ENCODE measurements at regions not wholly inside any gene's neighbourhood (a gene's known extent, or its start where the extent isn't known, plus 50 kb on each side); places are given as distances from the start of the nearest gene placed in this dataset.

DNA sequence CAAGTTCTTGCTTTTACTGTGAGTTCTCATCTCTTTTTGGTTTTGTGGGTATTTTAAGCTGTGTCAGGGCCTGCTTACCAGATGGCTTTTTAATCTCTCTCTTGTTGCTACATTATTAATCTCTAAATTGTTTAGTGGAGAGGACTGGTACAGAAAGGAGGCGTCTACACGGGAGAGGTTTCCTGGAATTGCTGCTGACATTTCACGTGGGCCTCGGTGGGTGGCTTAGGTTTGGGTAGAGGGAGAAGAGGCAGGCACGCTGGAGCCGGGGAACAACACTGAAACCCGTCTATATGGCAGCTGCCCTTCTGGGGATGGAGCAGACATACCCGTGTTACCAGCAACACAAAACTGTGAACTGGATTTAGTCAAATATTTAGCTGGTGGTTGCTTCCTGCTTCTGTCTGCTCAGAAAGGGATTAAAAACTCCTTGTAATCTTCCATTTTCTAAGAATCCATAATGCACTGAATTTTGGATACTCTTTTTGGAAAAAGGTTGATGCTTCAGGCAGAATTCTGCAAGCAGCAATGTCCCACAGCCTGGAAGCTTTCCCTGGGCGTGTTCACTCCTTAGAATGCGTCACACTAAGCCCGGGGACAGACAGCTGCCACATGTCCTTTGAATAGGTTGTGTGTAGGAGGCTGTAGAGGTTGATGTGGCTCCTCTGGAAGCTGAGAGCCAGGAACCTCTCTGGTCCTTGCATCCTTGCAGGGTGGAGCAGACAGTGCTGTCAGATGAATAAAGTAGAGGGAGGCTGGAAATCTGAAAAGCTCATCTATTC lies 199.8 kb upstream of the GATB start:
- no peak for DNase-seq

- DNase-seq, result no peak
Observed at GRCh38 chr4:151957153-151957552, 196.3 kb upstream of the GATB start.

GRCh38 chr4:151955721-151956380 lies 195.0 kb upstream of the GATB start:
- DNase-seq, result no peak

- DNase-seq, result no peak
Observed at GRCh38 chr4:151953795-151954372, 193.1 kb upstream of the GATB start.

GRCh38 chr4:151953312-151953711 lies 192.5 kb upstream of the GATB start:
- no peak for DNase-seq

DNA sequence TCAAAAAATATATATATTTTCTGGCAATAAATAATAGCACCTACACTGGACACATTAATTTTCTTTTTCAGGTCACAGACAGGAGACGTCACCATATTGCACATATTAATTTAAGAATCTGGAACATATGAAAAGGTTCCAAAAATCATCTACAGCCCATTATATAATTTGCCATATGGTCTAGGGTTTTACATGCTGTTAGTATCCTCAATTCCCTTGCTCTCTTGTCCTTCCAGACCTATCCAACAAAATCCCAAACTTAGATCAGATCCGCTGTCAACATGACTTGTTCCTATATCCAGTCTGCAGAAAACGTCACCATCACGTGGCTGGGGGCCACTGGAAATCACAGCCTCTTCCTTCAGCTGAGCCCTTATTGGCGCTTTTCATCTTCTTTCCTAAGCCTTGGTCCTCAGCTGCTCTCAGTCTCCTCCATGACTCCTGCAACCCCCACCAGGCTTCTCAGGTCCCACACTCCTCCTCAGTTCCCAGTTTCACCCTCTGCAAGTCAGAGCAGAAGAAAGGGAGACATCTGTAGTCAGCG lies 192.0 kb upstream of the GATB start:
- no peak for DNase-seq

GRCh38 chr4:151952137-151952536 lies 191.3 kb upstream of the GATB start:
- DNase-seq, result peak; percentile 28

GRCh38 chr4:151951671-151952050 lies 190.9 kb upstream of the GATB start:
- no peak for DNase-seq

GRCh38 chr4:151950993-151951670 lies 190.3 kb upstream of the GATB start:
- no peak for DNase-seq

- DNase-seq, result no peak
Observed at GRCh38 chr4:151948351-151949016, 187.7 kb upstream of the GATB start.

DNA sequence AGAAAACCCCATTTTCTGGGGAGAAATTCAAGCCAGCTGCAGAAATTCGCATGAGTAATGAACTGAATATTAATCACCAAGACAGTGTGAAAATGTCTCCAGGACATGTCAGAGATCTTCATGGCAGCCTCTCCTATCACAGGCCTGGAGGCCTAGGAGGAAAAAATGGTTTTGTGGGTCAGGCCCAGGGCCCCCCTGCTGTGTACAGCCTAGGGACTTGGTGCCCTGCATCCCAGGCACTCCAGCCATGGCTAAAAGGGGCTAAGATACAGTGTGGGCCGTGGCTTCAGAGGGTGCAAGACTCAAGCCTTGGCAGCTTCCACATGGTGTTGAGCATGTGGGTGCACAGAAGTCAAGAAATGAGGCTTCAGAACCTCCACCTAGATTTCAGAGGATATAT lies 185.9 kb upstream of the GATB start:
- no peak for DNase-seq

DNA sequence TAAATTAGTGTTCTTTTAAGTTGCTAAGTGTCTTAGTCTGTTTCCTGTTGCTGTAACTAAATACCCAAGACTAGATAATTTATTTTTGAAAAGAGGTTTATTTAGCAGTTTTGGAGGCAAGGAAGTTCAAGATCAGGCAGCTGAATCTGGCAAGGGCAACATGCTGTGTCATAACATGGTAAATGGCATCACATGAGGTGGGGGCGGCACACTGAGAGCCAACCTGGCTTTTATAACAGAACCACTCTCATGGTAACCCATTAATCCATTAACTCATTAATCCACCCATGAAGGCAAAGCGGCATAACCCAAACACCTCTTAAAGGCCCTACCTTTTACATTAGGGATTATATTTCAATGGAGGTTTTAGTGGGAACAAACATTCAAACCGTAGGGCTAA lies 182.2 kb upstream of the GATB start:
- DNase-seq, result no peak

DNA sequence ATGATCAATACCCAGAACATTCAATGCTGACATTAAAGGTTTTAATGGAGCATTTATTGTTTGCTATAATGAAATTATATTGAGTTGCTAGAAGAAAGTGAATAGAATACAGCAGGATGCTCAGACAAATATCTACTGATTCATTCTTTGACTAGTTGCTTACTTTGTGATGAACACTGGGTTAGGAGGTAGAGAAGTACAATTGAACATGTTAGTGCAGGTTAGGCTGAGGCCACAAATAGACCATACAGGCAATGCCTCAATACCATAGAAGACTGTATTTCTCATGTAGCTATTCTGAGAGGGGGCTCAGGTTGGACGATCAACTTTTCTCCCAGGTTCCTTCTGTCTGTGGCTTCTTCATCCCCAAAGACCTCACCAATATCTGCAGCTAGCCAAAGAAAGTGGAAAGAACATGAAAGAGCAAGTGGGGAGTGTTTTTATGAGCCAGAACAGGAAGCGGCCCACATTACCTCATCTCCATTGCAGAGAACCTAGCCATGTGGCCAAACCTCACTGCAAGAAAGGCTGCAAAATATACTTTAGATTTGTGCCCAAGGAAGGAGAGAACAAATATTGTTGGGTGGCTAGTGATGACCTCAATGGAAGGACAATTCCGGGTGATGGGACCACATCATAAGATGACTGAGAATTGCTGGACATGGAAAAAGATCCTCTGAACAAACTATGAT lies 180.3 kb upstream of the GATB start:
- DNase-seq, result no peak

- DNase-seq, result no peak
Observed at GRCh38 chr4:151940291-151940690, 179.5 kb upstream of the GATB start.

GRCh38 chr4:151939670-151940069 lies 178.9 kb upstream of the GATB start:
- DNase-seq, result no peak

GRCh38 chr4:151935411-151935810 lies 174.6 kb upstream of the GATB start:
- DNase-seq, result no peak

- DNase-seq, result no peak
Observed at GRCh38 chr4:151934766-151935165, 174.0 kb upstream of the GATB start.

GRCh38 chr4:151933122-151933827 lies 172.5 kb upstream of the GATB start:
- no peak for DNase-seq

DNA sequence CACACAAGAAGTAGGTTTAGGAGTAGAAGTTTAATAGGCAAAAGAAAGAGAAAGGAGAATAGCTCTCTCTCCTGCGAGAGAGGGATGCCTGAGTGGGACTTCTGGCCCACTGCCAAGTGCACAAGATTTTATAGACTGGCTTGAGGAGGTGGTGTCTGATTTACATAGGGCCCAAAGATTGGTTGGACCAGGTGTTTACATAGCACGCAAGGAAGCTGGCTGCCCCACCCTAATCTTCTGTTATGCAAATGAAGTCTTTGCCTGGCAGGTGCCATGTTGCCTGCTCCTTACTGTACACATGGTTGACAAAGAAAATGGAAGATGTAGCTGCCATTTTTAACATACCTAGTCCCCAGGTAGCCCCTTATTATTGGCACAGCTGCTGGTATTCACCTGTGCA lies 170.8 kb upstream of the GATB start:
- DNase-seq, result peak; percentile 55

- DNase-seq, result no peak
Observed at GRCh38 chr4:151930372-151930771, 169.6 kb upstream of the GATB start.

GRCh38 chr4:151928112-151928511 lies 167.3 kb upstream of the GATB start:
- no peak for DNase-seq

DNA sequence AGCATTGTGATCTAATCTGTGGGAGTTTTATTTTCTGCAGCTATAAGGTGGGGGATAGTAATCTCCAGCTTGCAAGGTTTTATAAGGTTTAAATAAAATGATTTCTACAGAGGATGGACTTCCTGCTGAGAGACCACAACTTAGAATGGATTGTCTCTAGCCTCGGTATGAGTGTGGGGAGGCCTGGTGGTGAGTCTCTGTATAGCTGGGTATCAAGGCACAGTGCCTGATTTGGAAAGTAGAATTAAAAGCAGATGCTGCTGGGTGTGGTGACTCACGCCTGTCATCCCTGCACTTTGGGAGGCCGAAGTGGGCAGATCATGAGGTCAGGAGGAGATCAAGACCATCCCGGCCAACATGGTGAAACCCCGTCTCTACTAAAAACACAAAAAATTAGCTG lies 162.0 kb upstream of the GATB start:
- DNase-seq, result no peak

Measured in NCI-H69 (cell line).